ENCODE measurements at regions not wholly inside any gene's neighbourhood (a gene's known extent, or its start where the extent isn't known, plus 50 kb on each side); places are given as distances from the start of the nearest gene placed in this dataset.

DNA sequence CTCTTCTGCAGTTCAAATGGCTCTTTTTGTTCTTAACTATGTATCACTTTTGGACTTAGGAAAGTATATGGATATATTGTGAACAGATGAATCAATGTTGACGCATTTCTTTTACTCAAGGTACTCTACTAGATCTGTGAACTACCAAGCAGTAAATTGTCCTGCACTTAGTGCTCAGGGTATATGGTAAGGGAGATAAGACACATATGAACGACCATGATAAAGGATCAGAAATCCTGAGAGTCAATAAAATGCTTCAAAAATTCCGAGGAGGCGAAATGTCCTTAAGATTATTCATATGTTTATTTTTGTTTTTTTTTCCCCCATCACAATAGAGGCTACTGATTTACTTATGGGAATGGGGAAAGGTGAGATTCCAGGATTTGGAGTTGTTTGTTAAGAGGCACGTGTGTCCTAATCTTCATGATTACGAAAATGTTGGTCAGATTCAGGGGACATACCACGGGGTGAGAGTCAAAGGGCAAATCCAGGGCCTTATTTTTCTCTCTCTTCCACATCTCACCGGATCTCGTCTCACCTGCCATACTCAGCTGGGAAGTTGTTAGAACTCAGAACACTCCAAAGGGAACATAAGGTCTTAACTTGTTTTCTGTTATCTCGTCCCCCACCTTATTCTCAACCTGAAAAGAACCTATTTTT lies 475.1 kb upstream of the TBL1XR1 start (continued):
- TF ChIP-seq, protein P1, sequence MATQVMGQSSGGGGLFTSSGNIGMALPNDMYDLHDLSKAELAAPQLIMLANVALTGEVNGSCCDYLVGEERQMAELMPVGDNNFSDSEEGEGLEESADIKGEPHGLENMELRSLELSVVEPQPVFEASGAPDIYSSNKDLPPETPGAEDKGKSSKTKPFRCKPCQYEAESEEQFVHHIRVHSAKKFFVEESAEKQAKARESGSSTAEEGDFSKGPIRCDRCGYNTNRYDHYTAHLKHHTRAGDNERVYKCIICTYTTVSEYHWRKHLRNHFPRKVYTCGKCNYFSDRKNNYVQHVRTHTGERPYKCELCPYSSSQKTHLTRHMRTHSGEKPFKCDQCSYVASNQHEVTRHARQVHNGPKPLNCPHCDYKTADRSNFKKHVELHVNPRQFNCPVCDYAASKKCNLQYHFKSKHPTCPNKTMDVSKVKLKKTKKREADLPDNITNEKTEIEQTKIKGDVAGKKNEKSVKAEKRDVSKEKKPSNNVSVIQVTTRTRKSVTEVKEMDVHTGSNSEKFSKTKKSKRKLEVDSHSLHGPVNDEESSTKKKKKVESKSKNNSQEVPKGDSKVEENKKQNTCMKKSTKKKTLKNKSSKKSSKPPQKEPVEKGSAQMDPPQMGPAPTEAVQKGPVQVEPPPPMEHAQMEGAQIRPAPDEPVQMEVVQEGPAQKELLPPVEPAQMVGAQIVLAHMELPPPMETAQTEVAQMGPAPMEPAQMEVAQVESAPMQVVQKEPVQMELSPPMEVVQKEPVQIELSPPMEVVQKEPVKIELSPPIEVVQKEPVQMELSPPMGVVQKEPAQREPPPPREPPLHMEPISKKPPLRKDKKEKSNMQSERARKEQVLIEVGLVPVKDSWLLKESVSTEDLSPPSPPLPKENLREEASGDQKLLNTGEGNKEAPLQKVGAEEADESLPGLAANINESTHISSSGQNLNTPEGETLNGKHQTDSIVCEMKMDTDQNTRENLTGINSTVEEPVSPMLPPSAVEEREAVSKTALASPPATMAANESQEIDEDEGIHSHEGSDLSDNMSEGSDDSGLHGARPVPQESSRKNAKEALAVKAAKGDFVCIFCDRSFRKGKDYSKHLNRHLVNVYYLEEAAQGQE (IDR thresholded peaks at IDR 0.05) = no peak
- peak; percentile 29 to 36 for TF ChIP-seq HNF4A (conservative IDR thresholded peaks at IDR 0.05)

DNA sequence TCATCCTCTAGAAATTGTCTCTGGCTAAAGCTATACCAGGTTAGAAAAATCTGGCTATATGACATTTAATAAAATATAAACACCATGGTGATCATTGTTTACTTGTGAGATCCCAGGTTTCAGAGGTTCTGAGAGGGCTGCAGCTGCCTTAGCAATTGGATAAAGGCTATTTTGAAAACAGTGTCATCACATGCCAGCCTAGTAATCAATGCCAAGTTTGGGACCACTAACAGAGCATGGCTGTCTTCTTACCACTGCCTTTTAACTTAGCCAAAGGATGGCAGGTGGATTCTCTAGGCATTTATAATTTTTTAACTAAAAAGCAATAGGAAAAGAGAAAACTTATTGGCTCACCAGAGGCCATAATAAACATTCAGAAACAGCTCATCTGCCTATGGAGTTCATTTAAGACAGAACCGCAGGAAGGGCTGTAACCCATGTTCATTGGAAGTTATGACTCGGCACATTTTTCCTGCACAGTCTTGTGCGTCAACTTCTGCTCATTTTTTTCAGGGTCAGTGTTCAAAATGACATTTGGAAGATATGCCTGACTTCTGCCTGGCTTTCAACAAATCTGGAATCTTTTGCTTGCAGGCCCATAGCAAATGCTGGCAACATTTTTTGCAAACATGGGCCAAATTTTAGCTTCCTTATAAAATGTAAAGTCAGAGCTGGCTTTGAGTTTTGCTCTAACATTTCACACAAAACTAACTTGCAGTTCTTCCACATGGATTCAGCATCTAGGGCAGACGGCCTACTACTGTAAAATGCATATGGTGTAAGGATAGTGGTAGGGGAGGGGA lies 476.0 kb upstream of the TBL1XR1 start:
- Histone ChIP-seq H3K36me3 (ENCODE audit: control insufficient read depth in 4 of 4, insufficient read depth in 3 of 4, low read depth in 1 of 4, low read length in 3 of 4) (no peaks in the 10 kb centered on the region), H3K4me1 (ENCODE audit: control insufficient read depth in 4 of 4, insufficient read depth in 4 of 4, low read length in 3 of 4) (peaks cover 0 to 7% (median 0%) of the 10 kb centered on the region in 4 donors), H3K4me3 (ENCODE audit: low read depth in 1 of 3, low read length in 3 of 3) (no peak overlapping the region), H3K27ac (ENCODE audit: low read depth in 1 of 2, low read length in 2 of 2) (no peak overlapping the region), H3K9ac (ENCODE audit: low read depth in 1 of 2, low read length in 2 of 2) (no peak overlapping the region), H3K9me3 (ENCODE audit: control insufficient read depth in 4 of 4, low read length in 3 of 4) (no peaks in the 10 kb centered on the region), H3K27me3 (ENCODE audit: control insufficient read depth in 4 of 4, insufficient read depth in 4 of 4, low read length in 3 of 4) (no peaks in the 10 kb centered on the region)
- WGBS = 69% methylated on average over 4 of the region's 4 CpGs
- no peak for DNase-seq (ENCODE audit: low spot score)
- TF ChIP-seq, protein P2, sequence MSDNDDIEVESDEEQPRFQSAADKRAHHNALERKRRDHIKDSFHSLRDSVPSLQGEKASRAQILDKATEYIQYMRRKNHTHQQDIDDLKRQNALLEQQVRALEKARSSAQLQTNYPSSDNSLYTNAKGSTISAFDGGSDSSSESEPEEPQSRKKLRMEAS (IDR thresholded peaks at IDR 0.05) = peak; percentile 10
- TF ChIP-seq SP1 (IDR thresholded peaks at IDR 0.05) (no peak), TAF1 (conservative IDR thresholded peaks at IDR 0.05) (no peak), RXRA (IDR thresholded peaks at IDR 0.05) (peak in 1 of 2 donors; percentile 23), NR2F2 (IDR thresholded peaks at IDR 0.05) (peak; percentile 86), RAD21 (IDR thresholded peaks at IDR 0.05) (peak; percentile 27 to 54), YY1 (IDR thresholded peaks at IDR 0.05) (peak; percentile 22)

DNA sequence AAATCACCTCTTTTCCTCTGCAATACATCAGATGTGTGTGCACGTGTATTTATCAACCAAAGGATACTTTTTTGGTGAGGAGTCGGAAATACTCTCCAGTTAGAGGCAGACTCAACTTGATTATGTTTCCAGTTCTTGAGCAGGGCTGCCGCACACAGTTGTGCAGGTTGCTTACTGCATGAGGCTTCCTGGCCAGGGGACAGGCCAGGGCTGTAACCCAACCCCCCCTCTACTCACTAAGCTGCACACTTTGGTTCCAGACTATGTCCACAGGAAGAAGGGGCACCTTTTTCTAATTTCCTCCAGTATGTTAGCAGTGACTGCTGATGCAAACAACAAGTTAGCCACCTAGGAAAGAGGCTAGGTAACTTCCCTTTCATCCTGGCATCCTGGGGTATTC lies 476.9 kb upstream of the TBL1XR1 start:
- Histone ChIP-seq H3K9ac (ENCODE audit: low read depth in 1 of 2, low read length in 2 of 2) (no peak overlapping the region), H3K9me3 (ENCODE audit: control insufficient read depth in 4 of 4, low read length in 3 of 4) (no peaks in the 10 kb centered on the region), H3K4me1 (ENCODE audit: control insufficient read depth in 4 of 4, insufficient read depth in 4 of 4, low read length in 3 of 4) (peaks cover 0 to 7% (median 0%) of the 10 kb centered on the region in 4 donors), H3K27ac (ENCODE audit: low read depth in 1 of 2, low read length in 2 of 2) (no peak overlapping the region), H3K27me3 (ENCODE audit: control insufficient read depth in 4 of 4, insufficient read depth in 4 of 4, low read length in 3 of 4) (no peaks in the 10 kb centered on the region), H3K36me3 (ENCODE audit: control insufficient read depth in 4 of 4, insufficient read depth in 3 of 4, low read depth in 1 of 4, low read length in 3 of 4) (no peaks in the 10 kb centered on the region), H3K4me3 (ENCODE audit: low read depth in 1 of 3, low read length in 3 of 3) (no peak overlapping the region)
- no peak for DNase-seq (ENCODE audit: low spot score)
- 99% methylated on average over 3 of the region's 3 CpGs for WGBS
- TF ChIP-seq JUND (IDR thresholded peaks at IDR 0.05) (no peak), FOXA1 (IDR thresholded peaks at IDR 0.05) (no peak), HNF4G (IDR thresholded peaks at IDR 0.05) (no peak), YY1 (IDR thresholded peaks at IDR 0.05) (no peak), TAF1 (conservative IDR thresholded peaks at IDR 0.05) (no peak), EGR1 (IDR thresholded peaks at IDR 0.05; ENCODE audit: low read depth in 2 of 2) (no peak), GABPA (IDR thresholded peaks at IDR 0.05 in 1 of 2, conservative IDR thresholded peaks at IDR 0.05 in 1 of 2) (no peak), HNF4A (conservative IDR thresholded peaks at IDR 0.05) (no peak), RXRA (IDR thresholded peaks at IDR 0.05) (no peak), SP1 (IDR thresholded peaks at IDR 0.05) (no peak), FOXA2 (IDR thresholded peaks at IDR 0.05) (no peak), NR2F2 (IDR thresholded peaks at IDR 0.05) (no peak), RAD21 (IDR thresholded peaks at IDR 0.05) (no peak)
- TF ChIP-seq, protein P3, sequence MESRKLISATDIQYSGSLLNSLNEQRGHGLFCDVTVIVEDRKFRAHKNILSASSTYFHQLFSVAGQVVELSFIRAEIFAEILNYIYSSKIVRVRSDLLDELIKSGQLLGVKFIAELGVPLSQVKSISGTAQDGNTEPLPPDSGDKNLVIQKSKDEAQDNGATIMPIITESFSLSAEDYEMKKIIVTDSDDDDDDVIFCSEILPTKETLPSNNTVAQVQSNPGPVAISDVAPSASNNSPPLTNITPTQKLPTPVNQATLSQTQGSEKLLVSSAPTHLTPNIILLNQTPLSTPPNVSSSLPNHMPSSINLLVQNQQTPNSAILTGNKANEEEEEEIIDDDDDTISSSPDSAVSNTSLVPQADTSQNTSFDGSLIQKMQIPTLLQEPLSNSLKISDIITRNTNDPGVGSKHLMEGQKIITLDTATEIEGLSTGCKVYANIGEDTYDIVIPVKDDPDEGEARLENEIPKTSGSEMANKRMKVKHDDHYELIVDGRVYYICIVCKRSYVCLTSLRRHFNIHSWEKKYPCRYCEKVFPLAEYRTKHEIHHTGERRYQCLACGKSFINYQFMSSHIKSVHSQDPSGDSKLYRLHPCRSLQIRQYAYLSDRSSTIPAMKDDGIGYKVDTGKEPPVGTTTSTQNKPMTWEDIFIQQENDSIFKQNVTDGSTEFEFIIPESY (IDR thresholded peaks at IDR 0.05) = no peak
- TF ChIP-seq, protein P4, sequence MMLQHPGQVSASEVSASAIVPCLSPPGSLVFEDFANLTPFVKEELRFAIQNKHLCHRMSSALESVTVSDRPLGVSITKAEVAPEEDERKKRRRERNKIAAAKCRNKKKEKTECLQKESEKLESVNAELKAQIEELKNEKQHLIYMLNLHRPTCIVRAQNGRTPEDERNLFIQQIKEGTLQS (IDR thresholded peaks at IDR 0.05) = no peak
- TF ChIP-seq, protein P2 (IDR thresholded peaks at IDR 0.05) = no peak
